ENCODE measurements at regions not wholly inside any gene's neighbourhood (a gene's known extent, or its start where the extent isn't known, plus 50 kb on each side); places are given as distances from the start of the nearest gene placed in this dataset.

DNA sequence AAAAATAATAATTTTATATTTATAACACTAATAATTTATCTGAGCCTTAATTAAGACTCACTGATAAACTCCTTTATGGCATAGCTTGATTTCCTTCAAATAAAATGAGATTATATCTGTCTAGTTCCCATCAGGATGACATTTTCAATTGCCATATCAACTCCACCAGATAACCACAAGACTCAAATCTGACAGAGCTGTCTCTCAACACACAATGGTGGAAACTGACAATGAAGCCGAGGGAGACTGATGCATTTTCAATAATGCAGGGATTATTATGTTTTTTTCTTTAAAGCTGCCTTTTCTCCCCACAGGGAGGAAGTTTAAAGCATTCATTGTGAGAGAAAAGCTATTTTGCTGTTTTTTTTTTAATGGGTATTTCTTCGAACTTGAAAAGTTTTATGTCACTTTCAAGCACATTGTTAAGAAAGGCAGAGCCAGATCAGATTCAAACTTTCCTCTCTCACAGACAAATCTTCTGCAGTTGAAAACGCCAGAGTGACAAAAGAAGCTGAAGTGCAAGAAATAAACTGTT lies 1326.9 kb upstream of the MIR17HG start:
- H3K27ac ChIP-seq: no peak overlapping the region
- no peaks in the 10 kb centered on the region for H3K27me3 ChIP-seq
- DNase-seq (ENCODE audit: low spot score in 2 of 2): no peak
- intact Hi-C loops (cut with DNase I; ENCODE audit: low total_unique reads): no loop called here
- no peaks in the 10 kb centered on the region for H3K36me3 ChIP-seq
- H3K4me3 ChIP-seq: no peak overlapping the region
- TF ChIP-seq, protein P1, sequence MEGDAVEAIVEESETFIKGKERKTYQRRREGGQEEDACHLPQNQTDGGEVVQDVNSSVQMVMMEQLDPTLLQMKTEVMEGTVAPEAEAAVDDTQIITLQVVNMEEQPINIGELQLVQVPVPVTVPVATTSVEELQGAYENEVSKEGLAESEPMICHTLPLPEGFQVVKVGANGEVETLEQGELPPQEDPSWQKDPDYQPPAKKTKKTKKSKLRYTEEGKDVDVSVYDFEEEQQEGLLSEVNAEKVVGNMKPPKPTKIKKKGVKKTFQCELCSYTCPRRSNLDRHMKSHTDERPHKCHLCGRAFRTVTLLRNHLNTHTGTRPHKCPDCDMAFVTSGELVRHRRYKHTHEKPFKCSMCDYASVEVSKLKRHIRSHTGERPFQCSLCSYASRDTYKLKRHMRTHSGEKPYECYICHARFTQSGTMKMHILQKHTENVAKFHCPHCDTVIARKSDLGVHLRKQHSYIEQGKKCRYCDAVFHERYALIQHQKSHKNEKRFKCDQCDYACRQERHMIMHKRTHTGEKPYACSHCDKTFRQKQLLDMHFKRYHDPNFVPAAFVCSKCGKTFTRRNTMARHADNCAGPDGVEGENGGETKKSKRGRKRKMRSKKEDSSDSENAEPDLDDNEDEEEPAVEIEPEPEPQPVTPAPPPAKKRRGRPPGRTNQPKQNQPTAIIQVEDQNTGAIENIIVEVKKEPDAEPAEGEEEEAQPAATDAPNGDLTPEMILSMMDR (IDR thresholded peaks at IDR 0.05): no peak
- TF ChIP-seq POLR2AphosphoS5 (IDR thresholded peaks at IDR 0.05) (no peak), POLR2A (IDR thresholded peaks at IDR 0.05) (no peak)
- H3K9me3 ChIP-seq: no peaks in the 10 kb centered on the region
- H3K4me1 ChIP-seq: no peaks in the 10 kb centered on the region

DNA sequence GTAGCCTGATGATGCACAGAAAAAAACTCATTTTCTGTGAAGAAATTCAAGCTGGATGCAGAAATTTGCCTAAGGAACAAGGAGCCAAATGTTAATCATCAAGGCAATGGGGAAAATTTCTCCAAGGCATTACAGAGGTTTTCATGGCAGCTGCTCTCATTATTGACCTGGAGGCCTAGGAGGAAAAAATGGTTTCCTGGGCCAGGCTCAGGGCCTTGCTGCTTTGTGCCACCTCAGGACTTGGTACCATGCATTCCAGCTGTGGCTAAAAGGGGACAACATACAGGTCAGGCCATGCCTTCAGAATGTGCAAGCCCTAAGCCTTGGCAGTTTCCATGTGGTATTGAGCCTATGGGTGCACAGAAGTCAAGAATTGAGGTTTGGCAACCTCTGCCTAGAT lies 1320.1 kb upstream of the MIR17HG start:
- peaks cover 6 to 18% of the 10 kb centered on the region in 2 donors for H3K9me3 ChIP-seq
- TF ChIP-seq, protein P1 (IDR thresholded peaks at IDR 0.05): no peak
- no peak for TF ChIP-seq POLR2AphosphoS5 (IDR thresholded peaks at IDR 0.05)
- H3K27me3 ChIP-seq: no peaks in the 10 kb centered on the region
- intact Hi-C loops (cut with DNase I; ENCODE audit: low total_unique reads): no loop called here
- no peak overlapping the region for H3K4me3 ChIP-seq
- no peaks in the 10 kb centered on the region for H3K4me1 ChIP-seq
- no peaks in the 10 kb centered on the region for H3K36me3 ChIP-seq
- no peak overlapping the region for H3K27ac ChIP-seq
- DNase-seq (ENCODE audit: low spot score in 2 of 2): no peak

GRCh38 chr13:90032313-90032712 lies 1315.2 kb upstream of the MIR17HG start:
- no peaks in the 10 kb centered on the region for H3K36me3 ChIP-seq
- intact Hi-C loops (cut with DNase I; ENCODE audit: low total_unique reads): loop anchor here (5.0 kb wide), 1 partner anchor 155 kb away; no protein-coding TSS in a partner anchor

GRCh38 chr13:90032841-90033493 lies 1314.5 kb upstream of the MIR17HG start:
- DNase-seq (ENCODE audit: low spot score in 2 of 2): no peak
- Histone ChIP-seq H3K4me3 (no peak overlapping the region), H3K27me3 (no peaks in the 10 kb centered on the region), H3K4me1 (no peaks in the 10 kb centered on the region), H3K9me3 (peaks cover under 1 to 7% of the 10 kb centered on the region in 2 donors), H3K36me3 (no peaks in the 10 kb centered on the region), H3K27ac (no peak overlapping the region)
- TF ChIP-seq, protein P1 (IDR thresholded peaks at IDR 0.05): no peak
- TF ChIP-seq POLR2A (IDR thresholded peaks at IDR 0.05) (no peak), POLR2AphosphoS5 (IDR thresholded peaks at IDR 0.05) (no peak)
- intact Hi-C loops (cut with DNase I; ENCODE audit: low total_unique reads): loop anchor here (5.0 kb wide), 1 partner anchor 154 kb away; no protein-coding TSS in a partner anchor

More at GRCh38 chr13:90032313-90032712, 1315.2 kb upstream of the MIR17HG start:
- H3K4me1 ChIP-seq: no peaks in the 10 kb centered on the region
- no peak overlapping the region for H3K4me3 ChIP-seq
- H3K27ac ChIP-seq: no peak overlapping the region
- DNase-seq (ENCODE audit: low spot score in 2 of 2): no peak
- no peaks in the 10 kb centered on the region for H3K27me3 ChIP-seq
- TF ChIP-seq POLR2A (IDR thresholded peaks at IDR 0.05) (no peak), POLR2AphosphoS5 (IDR thresholded peaks at IDR 0.05) (no peak)
- TF ChIP-seq, protein P1 (IDR thresholded peaks at IDR 0.05): no peak
- H3K9me3 ChIP-seq: peaks cover 6 to 13% of the 10 kb centered on the region in 2 donors

DNA sequence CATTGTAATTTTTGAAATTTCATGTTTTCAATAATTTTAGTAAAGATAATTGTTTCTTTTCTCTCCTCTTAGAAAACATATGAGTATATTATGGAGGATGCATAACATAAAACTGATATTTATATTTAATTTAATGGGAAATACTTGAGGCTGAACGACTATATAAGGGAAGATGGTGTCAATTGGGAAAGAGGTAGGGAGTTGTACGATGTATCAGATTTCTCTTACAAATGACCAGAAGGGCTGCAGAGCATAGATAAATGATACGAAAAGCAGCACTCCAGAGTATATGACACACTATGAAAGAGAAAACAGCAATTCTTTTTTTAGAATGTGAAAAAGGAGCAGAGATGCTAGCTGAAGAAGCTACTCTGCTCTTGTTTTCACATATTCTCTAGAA lies 1308.0 kb upstream of the MIR17HG start:
- no peaks in the 10 kb centered on the region for H3K9me3 ChIP-seq
- no peaks in the 10 kb centered on the region for H3K36me3 ChIP-seq
- H3K27ac ChIP-seq: no peak overlapping the region
- intact Hi-C loops (cut with DNase I; ENCODE audit: low total_unique reads): no loop called here
- no peak overlapping the region for H3K4me3 ChIP-seq
- no peak for DNase-seq (ENCODE audit: low spot score in 2 of 2)
- H3K4me1 ChIP-seq: no peaks in the 10 kb centered on the region
- no peaks in the 10 kb centered on the region for H3K27me3 ChIP-seq
- no peak for TF ChIP-seq POLR2AphosphoS5 (IDR thresholded peaks at IDR 0.05)
- no peak for TF ChIP-seq POLR2A (IDR thresholded peaks at IDR 0.05)
- TF ChIP-seq, protein P1 (IDR thresholded peaks at IDR 0.05): no peak
